DMS79 treated with DMSO at 0.1 percent for 48 hours (cell line): ENCODE measurements at regions not wholly inside any gene's neighbourhood (a gene's known extent, or its start where the extent isn't known, plus 50 kb on each side); places are given as distances from the start of the nearest gene placed in this dataset.

ENCODE experiments used
- DNase-seq: peaks from one replicate; lab custom pipeline; 2025; lab: John Stamatoyannopoulos, UW

- no peak for DNase-seq
Measured at GRCh38 chr18:34075963-34076860, 148.5 kb downstream of the NOL4 start.

DNA sequence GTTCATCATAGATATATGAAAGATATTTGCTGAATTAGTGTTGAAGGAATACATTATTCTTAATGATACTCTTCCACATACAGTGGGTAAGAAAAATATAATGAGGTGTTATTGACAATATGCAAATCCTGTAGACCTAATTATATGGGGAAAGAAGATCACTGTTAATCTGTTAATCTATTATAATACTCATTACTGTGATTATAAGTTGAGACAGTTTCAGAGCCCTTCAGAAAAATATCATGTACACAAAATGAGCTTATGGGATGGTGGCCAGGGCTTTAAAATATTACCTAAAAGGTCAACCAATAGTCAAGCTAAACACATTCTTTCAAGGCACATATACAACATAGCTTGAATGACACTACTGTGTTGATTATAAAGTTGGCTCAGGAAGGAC is 163.5 kb downstream of the NOL4 start:
- no peak for DNase-seq

DNA sequence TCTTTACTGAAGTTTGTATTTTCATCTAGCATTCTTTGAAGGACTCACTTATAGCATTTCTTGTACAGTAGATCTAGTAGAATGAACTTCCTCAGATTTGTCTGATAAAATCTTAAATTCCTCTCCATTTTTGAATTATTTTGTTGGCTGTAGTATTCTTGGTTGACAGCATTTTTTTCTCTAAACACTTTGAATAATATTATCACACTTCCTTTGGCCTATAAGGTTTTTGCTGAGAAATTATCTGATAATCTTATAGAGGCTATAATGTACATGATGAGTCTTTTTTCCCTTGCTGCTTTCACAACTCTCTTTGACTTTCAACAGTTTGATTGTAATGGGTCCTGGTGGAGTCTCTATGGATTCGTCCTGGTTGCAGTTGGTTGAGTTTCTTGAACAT is 169.5 kb downstream of the NOL4 start:
- DNase-seq: no peak

- DNase-seq: no peak
Measured at GRCh38 chr18:34050661-34051060, 174.1 kb downstream of the NOL4 start.

GRCh38 chr18:34049511-34049910 is 175.2 kb downstream of the NOL4 start:
- DNase-seq: no peak

DNA sequence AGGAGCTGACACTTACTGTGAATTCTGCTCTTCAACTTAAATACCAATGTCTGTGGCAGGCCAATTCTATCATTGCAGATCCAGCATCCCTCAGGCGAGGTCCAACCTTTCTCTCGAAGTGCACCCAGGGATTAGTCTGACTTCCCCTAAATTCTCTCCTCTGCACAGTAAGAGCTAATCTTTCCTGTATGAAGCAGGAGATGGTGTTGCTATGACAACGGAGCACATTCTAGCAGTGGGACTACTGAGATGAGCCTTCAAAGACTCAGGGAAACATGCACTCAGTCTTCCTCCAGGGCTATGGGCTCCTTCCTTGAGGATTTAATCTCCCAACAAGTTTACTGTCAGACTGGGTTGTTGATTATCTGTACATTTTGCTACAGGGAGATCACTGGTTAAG is 176.3 kb downstream of the NOL4 start:
- no peak for DNase-seq

DNA sequence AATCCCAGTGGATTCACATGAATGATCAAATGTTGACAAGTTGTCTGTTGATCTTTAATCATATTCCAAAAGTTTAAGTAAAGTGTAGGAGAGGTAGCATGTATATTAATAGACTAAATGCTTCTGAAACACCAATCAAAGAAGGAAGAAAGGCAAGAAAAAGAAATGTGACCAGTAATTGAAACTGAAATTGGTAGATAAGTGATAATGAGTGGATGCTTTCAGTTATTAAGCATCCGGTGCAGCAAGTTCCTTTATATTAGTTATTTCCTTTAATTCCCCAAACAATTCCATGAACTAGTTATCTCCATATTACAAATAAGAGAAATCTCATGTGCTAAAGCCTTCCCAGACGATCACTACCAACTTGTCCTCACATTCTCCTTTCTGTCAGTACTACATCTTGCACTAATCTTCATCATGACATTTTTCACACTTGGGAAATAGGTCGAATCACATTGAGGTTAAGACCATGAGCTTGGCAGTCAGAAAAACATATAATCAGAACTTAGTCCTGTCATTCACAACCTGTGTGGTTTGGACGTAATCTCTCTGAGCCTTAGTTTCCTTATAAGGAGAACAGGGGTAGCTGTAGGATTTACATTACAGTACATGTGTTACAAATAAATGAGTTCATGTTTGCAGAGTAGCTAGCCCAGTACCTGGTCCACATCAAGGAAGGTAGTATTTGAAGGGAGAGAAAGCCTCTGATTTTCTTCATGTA is 182.1 kb downstream of the NOL4 start:
- DNase-seq: no peak

DNA sequence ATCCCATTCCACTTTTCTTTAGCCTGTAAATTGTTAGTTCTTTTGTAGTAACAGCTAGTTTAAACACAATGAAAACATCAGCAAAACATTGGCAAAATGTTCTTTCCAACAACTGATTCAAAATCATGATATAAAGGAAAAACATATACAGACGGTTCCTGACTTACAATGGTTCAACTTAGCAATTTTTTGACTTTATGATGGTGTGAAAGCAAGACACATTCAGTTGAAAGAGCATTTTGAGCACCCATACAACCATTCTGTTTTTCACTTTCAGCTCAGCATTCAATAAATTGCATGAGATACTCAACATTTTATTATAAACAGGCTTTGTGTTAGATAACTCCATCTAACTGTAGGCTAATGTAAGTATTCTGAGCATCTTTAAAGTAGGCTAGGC is 185.1 kb downstream of the NOL4 start:
- DNase-seq: no peak

- peak; percentile 15 for DNase-seq
Measured at GRCh38 chr18:34039201-34039600, 185.5 kb downstream of the NOL4 start.

- no peak for DNase-seq
Measured at GRCh38 chr18:34038086-34038485, 186.6 kb downstream of the NOL4 start.

- DNase-seq: no peak
Measured at GRCh38 chr18:34033968-34034367, 190.7 kb downstream of the NOL4 start.

- no peak for DNase-seq
Measured at GRCh38 chr18:34031810-34032209, 192.9 kb downstream of the NOL4 start.

DNA sequence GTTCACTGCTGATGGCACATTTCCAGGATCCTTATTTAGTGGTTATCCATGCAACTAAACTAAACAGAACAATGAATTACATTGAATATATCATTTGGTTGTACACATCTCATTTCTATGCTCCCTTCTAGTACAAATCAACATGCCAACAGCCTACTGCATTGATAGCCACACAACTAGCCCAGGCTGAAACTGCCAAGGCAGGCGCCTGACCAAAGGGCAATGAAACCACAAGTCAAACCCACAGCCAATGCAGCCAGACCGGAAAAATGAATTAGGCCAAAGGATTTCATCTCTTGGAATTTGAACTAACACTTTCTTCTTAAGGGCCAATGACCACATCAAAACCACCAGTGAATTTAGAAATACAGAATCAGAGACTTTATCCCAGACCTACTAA is 196.4 kb downstream of the NOL4 start:
- no peak for DNase-seq

DNA sequence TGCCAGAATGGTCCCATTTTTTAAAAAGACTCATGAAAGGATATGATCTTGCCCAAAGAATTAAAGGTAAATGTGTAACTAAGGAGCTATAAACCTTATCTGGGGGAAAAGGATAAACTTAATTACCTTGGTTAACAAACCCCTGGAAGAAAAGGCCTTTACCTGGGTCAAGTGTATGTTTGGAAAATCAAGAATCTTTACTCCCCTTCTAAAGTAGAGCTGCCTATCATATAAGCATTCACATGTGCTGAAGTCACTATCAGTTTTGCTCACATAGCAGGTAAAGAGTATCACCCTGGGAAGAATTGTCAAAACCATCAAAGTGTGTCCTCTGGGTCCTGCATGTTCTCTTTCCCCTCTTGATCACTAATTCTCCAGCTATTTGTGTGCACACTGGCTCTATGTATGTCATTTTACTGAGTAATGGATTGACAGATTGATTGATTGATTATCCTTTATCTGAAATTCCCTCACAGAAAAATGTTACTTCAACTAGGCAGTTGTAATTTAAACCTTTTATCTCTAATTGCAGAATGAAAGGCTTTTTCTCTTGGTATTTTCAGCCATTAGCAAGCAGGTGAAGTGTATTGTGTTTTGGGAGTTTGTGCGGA is 199.4 kb downstream of the NOL4 start:
- no peak for DNase-seq

DNA sequence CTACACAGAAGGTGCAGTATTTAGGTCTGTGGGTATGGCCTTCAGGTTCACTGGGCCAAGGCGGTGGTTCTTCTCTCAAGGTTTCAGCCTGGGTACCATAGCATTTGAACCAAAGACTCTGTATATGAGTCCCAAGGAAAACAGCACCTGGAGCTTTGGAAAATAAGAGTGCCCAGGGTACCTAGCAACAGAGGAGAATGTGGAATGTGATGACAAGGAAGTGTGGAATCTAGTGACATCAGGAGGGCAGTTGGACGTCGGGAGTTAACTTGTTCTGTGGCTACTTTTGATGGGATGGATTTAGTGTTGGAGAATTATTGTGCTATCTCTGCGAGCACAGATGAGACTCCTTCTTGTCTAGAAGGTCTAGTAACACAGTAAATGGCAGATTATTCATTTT is 201.2 kb downstream of the NOL4 start:
- DNase-seq: no peak

DNA sequence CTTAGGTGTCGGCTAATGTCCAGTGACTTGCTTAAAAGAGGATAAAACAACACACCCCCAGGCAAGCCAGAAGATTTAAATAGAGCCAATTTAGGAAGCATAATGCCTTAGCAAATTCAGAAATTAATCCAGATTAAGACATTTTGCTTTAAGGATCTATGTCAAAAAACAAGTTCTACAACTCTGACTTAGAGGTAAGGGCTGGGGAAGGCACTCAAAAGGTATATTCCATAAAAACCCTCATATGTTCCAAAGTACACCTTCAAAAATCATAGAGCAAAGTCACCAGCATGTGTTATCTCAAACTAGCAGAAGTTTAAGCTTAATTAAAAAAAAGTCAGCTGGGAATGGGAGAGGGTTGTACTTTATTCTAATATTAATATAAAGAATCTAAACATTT is 206.4 kb downstream of the NOL4 start:
- no peak for DNase-seq

DNA sequence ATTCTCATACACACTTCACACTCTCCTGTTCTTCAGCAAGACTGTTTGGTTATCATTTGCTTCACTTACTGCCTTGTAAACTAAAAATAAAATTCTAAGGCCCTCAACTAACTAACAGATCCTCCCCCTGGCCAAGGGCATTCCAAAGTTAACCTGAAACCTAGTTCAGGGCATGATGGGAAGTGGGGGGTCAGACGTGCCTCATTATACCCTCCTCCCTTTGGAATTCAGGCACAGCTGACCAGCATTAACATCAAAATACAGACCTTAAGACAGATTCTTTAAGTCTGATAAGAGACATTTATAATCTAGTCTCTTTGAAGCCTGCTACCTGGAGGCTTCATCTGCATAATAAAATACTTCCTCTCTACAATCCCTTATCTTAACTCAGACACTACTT is 221.0 kb downstream of the NOL4 start:
- no peak for DNase-seq

DNA sequence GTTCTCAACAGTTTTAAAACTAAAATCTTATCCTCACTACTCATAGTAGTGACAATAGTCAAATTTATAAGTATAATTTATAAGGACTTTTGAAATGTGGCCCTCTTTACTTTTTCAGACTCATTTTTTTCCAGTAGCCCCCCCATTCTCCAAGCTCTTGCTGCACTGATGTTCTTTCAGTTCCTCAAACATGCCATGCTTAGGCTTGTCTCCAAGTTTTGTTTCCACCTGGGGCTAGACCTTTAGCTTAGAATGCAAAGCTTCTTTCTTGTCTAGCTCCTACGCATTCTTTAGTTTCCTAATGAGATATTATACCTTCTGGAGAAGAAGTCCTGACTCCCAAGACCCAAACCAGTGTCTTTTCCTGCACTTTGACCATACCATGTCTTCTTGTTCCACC is 222.6 kb downstream of the NOL4 start:
- no peak for DNase-seq

DNA sequence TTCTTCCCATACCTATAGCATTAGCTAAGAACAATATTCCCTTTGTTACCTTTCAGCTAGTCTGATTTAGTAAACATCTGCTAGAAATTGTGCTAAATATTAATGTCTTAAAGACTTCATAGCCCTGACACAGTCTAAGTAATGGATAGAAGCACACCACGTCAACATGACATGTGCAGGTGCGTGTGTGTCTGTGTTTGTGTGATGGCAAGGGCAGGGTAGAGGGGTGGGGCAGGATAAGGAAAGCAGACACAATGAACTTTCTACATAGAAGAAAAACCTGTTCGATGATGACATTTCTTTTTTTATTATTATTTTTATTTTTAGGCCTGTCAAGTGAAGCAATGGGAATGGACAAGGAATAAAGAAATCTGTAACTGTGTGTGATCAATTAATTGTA is 223.3 kb downstream of the NOL4 start:
- DNase-seq: no peak

DNA sequence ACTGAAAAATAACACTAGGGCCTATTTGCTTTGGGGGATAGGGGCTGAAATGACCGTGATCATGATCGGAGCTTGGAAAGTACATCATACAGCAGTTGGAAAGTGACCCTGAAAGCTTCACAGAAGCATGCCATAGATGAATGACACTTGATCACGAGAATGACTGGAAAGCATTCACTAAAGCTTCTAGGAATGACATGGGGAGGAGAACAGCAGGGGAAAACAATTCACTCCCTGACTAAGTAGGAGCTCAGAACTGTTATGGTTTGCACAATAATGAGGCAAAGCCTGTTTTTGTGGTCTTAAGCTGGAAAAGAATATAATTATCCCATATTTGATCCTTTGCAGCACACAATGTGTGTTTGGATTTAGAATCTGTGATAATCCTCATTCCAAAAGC is 237.5 kb downstream of the NOL4 start:
- DNase-seq: no peak

DNA sequence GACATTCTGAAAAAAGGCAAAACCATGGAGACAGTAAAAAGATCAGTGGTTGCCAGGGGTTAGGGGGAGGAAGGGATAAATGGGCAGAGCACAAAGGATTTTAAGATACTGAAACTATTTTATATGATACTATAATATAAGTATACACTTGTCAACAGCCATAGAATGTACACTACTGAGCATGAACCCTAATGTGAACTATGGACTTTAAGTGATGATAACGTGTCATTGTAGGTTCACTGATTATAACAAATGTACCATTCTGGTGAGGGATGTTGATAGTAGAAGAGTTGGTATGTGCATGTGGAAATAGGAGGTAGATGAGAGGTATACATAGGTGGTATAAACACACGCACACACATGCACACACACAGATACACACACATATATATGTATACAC is 241.6 kb downstream of the NOL4 start:
- no peak for DNase-seq

GRCh38 chr18:33960417-33960816 is 264.3 kb downstream of the NOL4 start:
- peak; percentile 18 for DNase-seq

DNA sequence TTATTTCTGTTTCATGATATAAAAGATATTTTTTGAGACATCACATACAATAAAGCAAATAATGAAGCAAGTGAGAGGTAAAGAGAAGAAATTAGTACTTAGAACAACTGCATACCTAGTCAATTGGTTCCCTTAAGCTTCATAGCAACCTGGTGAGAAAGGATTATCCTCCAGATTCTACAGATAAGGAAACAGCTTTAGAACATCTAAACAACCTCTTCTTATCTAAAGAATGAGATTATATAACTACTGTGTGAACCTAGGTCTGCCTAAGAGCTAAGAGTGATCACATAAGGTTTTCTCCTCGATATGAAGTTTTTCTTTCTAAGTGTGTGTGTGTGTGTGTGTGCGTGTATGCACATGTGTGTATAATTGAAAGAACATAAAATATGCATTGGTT is 265.1 kb downstream of the NOL4 start:
- DNase-seq: no peak
